ENCODE measurements at regions not wholly inside any gene's neighbourhood (a gene's known extent, or its start where the extent isn't known, plus 50 kb on each side); places are given as distances from the start of the nearest gene placed in this dataset.
"Not testable (repeated sequence)": the region's sequence is repeated elsewhere in the genome, so short reads cannot be mapped to it uniquely, and the experiment has no call there.

DNA sequence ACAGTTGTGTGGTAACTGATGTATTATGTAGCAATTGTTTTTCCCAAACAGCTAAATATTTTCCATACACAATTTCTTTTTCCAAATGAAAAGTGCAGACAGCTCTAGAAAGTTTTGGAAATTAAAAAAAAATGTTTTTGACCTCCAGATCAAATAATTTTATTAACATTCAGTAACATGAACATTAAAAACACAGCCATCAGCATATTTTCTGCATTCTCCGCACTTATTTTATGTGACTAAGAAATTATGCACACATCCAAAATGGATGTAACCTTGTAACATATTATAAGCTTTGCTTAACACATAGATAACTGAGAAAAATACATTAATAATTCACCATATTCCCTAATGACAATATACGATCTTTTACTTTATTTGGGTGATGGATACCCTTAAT lies 224.6 kb downstream of the VGLL3 start:
- no peak for ATAC-seq
- ChIA-PET POLR2A (no interaction called here), CTCF (no interaction called here)
- TF ChIP-seq MYC (IDR thresholded peaks at IDR 0.05; ENCODE audit: borderline replicate concordance, low read length) (no peak), MAFK (IDR thresholded peaks at IDR 0.05; ENCODE audit: partially characterized antibody) (peak; percentile 43), HDAC2 (IDR thresholded peaks at IDR 0.05) (no peak)
- no peak overlapping the region for H3K4me2 ChIP-seq
- H3K27ac ChIP-seq, result no peak overlapping the region
- no peaks in the 10 kb centered on the region for H3K9me3 ChIP-seq
- 78% methylated on average over 2 of the region's 2 CpGs for WGBS (ENCODE audit: missing lambda C conversion rate)
- no peaks in the 10 kb centered on the region for H3K4me1 ChIP-seq
- no peak for FAIRE-seq
- no peak for DNase-seq (ENCODE audit: low read depth in 1 of 2, low spot score in 1 of 2)
- H3K4me3 ChIP-seq, result no peak overlapping the region

DNA sequence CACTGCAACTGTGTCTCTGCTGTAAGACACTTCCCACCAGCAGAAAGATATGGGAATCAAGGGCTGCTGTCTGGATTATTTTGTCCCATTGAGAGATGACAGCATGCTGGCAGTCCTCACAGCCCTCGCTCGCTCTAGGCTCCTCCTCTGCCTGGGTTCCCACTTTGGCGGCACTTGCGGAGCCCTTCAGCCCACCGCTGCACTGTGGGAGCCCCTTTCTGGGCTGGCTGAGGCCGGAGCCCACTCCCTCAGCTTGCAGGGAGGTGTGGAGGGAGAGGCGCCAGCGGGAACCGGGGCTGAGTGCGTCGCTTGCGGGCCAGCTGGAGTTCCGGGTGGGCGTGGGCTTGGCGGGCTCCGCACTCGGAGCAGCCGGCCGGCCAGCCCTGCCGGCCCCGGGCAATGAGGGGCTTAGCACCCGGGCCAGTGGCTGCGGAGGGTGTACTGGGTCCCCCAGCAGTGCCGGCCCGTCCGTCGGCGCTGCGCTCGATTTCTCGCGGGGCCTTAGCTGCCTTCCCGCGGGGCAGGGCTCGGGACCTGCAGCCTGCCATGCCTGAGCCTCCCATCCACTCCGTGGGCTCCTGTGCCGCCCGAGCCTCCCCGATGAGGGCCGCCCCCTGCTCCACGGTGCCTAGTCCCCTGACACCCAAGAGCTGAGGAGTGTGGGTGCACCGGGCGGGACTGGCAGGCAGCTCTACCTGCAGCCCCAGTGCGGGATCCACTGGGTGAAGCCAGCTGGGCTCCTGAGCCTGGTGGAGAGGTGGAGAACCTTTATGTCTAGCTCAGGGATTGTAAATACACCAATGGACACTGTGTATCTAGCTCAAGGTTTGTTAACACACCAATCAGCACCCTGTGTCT lies 233.4 kb downstream of the VGLL3 start:
- DNase-seq (ENCODE audit: low read depth in 1 of 2, low spot score in 1 of 2); H3K4me2 ChIP-seq; H3K4me1 ChIP-seq; CTCF ChIA-PET; H3K9me3 ChIP-seq; ATAC-seq; POLR2A ChIA-PET; FAIRE-seq; H3K4me3 ChIP-seq; H3K27ac ChIP-seq: not testable (repeated sequence)
- 76% methylated on average over 26 of the region's 44 CpGs for WGBS (ENCODE audit: missing lambda C conversion rate)

DNA sequence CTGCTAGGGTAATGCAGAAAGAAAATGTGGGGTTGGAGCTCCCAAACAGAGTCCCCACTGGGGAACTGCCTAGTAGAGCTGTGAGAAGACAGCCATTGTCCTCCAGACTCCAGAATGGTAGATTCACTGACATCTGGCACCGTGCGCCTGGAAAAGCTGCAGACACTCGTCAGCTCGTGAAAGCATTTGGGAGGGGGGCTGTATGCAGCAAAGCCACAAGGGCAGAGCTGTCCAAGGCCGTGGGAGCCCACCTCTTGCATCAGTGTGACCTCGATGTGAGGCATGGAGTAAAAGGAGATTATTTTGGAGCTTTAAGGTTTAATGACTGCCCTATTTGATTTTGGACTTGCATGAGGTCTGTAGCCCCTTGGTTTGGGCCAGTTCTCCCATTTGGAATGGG lies 242.9 kb downstream of the VGLL3 start:
- ATAC-seq (no peak), FAIRE-seq (no peak), DNase-seq (ENCODE audit: low read depth in 1 of 2, low spot score in 1 of 2) (no peak)
- CTCF ChIA-PET, result no interaction called here
- H3K27ac ChIP-seq, result no peak overlapping the region
- POLR2A ChIA-PET, result interaction anchor here (0.6 kb wide), 1 partner anchor 1531 kb away, joined by 4 read pairs; no protein-coding TSS in a partner anchor
- H3K4me3 ChIP-seq, result no peak overlapping the region
- no peaks in the 10 kb centered on the region for H3K9me3 ChIP-seq
- no peaks in the 10 kb centered on the region for H3K4me1 ChIP-seq
- TF ChIP-seq FOSL2 (IDR thresholded peaks at IDR 0.05) (no peak), FOSL2 (CRISPR knock-in tag; IDR thresholded peaks at IDR 0.05) (no peak)
- H3K4me2 ChIP-seq, result no peak overlapping the region
- 24% methylated on average over 6 of the region's 6 CpGs for WGBS (ENCODE audit: missing lambda C conversion rate)

DNA sequence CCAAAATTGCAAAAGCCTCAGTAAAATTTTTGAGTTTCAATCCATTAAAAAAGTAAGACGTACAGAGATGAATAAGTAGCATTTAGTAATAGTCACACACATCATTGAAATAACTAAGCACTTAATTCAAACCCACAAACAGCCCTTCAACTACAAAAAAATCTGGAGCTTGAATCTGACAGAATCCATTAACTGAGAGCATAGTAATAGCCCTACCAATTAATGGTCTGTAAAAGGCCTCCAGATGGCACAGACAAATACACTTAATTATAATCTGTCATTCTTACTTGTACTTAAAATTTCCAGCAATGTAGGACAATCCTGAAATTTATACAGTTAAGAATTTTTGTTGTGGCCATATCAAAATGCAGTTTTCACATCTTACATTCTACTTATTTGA lies 246.9 kb downstream of the VGLL3 start:
- TF ChIP-seq FOSB (CRISPR knock-in tag; IDR thresholded peaks at IDR 0.05) (no peak), KDM1A (IDR thresholded peaks at IDR 0.05; ENCODE audit: low read depth) (no peak), HOXA7 (CRISPR knock-in tag; IDR thresholded peaks at IDR 0.05) (no peak), TP53 (CRISPR knock-in tag; IDR thresholded peaks at IDR 0.05) (no peak), MAFK (IDR thresholded peaks at IDR 0.05; ENCODE audit: partially characterized antibody) (no peak), NPAS2 (CRISPR knock-in tag; IDR thresholded peaks at IDR 0.05; ENCODE audit: borderline replicate concordance) (no peak), EHF (CRISPR knock-in tag; IDR thresholded peaks at IDR 0.05) (no peak), ZNF302 (CRISPR knock-in tag; IDR thresholded peaks at IDR 0.05) (no peak), JUN (IDR thresholded peaks at IDR 0.05) (no peak), HEYL (CRISPR knock-in tag; IDR thresholded peaks at IDR 0.05) (no peak), RCOR1 (IDR thresholded peaks at IDR 0.05; ENCODE audit: low read depth, low read length) (no peak), HOXB13 (CRISPR knock-in tag; IDR thresholded peaks at IDR 0.05; ENCODE audit: low read depth) (no peak), RAD21 (conservative IDR thresholded peaks at IDR 0.05 in 1 of 2, IDR thresholded peaks at IDR 0.05 in 1 of 2) (no peak), NFE2L2 (conservative IDR thresholded peaks at IDR 0.05; ENCODE audit: low read length) (no peak), KDM5A (IDR thresholded peaks at IDR 0.05) (no peak), FOSL2 (IDR thresholded peaks at IDR 0.05) (no peak), FOSL2 (CRISPR knock-in tag; IDR thresholded peaks at IDR 0.05) (no peak), JUNB (IDR thresholded peaks at IDR 0.05) (no peak)
- TF ChIP-seq, protein P1, sequence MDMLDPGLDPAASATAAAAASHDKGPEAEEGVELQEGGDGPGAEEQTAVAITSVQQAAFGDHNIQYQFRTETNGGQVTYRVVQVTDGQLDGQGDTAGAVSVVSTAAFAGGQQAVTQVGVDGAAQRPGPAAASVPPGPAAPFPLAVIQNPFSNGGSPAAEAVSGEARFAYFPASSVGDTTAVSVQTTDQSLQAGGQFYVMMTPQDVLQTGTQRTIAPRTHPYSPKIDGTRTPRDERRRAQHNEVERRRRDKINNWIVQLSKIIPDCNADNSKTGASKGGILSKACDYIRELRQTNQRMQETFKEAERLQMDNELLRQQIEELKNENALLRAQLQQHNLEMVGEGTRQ (IDR thresholded peaks at IDR 0.05), result no peak
- TF ChIP-seq, protein P2, sequence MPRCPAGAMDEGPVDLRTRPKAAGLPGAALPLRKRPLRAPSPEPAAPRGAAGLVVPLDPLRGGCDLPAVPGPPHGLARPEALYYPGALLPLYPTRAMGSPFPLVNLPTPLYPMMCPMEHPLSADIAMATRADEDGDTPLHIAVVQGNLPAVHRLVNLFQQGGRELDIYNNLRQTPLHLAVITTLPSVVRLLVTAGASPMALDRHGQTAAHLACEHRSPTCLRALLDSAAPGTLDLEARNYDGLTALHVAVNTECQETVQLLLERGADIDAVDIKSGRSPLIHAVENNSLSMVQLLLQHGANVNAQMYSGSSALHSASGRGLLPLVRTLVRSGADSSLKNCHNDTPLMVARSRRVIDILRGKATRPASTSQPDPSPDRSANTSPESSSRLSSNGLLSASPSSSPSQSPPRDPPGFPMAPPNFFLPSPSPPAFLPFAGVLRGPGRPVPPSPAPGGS (IDR thresholded peaks at IDR 0.05), result no peak
- ATAC-seq (no peak), DNase-seq (ENCODE audit: low read depth in 1 of 2, low spot score in 1 of 2) (no peak), FAIRE-seq (no peak)
- 43% methylated on average over 1 of the region's 1 CpG for WGBS (ENCODE audit: missing lambda C conversion rate)
- ChIA-PET POLR2A (no interaction called here), CTCF (no interaction called here)
- H3K27ac ChIP-seq, result no peak overlapping the region
- no peak overlapping the region for H3K4me3 ChIP-seq
- no peaks in the 10 kb centered on the region for H3K4me1 ChIP-seq
- H3K4me2 ChIP-seq, result no peak overlapping the region
- H3K9me3 ChIP-seq, result no peaks in the 10 kb centered on the region

Measured in A549 (cell line).